ENCODE measurements at regions not wholly inside any gene's neighbourhood (a gene's known extent, or its start where the extent isn't known, plus 50 kb on each side); places are given as distances from the start of the nearest gene placed in this dataset.

DNA sequence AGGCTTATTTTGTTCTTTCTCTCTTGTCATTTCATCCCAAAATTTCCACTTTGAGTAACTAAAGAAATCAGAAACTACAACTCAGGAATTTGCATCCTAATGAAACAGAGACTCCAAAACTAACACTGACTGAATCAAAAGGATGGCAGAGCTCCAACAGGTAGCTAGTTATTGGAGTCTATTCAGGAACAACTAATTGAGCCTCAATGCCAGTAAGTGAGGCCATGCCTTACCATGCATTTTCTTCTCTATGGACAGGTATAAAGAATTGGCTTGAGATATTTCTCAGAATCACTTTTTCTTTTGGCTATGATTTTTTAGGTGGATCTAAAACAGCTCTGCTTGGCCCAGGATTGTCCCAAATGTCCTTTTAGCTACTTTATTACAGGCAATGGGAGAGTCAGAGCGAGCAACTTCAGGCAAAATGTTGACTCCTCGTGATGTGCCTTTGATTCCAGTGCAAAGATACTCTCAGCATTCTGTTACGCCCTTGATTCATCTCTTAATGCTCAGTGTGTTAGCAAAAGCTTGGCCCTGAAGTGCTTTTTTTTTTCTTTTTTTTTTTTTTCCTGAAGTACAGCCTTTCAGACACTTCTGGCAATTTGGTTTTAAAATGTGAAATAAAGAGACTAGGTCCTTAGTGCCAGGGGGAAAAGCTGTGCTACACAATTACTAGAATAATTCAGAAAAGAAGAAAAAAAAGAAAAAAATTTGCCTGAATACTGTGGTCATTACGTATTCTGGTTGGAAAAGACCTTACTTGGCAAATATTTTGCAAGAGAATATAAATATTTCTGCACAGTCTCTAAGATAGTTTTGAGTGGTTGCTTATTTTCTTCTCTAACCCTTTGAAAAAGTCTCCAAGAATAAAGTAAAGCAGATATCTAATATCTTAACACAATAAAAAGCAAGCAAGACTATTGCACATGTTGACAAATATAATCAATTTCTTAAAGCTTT lies 423.7 kb downstream of the ANXA1 start:
- Mint-ChIP-seq H3K27ac (no peak overlapping the region), H3K4me1 (peaks cover 3% of the 10 kb centered on the region; the same call in 2 of the 3 replicates), H3K9me3 (no peaks in the 10 kb centered on the region), H3K4me3 (no peak overlapping the region), H3K36me3 (ENCODE audit: low read depth) (no peaks in the 10 kb centered on the region), H3K27me3 (ENCODE audit: insufficient read depth, low read depth, poor library complexity) (no peaks in the 10 kb centered on the region)
- Histone ChIP-seq H3K4me3 (no peak overlapping the region), H3K79me2 (replicated peaks; ENCODE audit: insufficient read depth) (no peaks in the 10 kb centered on the region), H3K27me3 (ENCODE audit: insufficient read depth) (no peaks in the 10 kb centered on the region), H3K27ac (ENCODE audit: low read depth) (no peak overlapping the region), H3K4me2 (no peak overlapping the region), H2AFZ (no peak overlapping the region), H3K36me3 (ENCODE audit: insufficient read depth) (no peaks in the 10 kb centered on the region), H3K4me1 (ENCODE audit: insufficient read depth) (no peaks in the 10 kb centered on the region), H4K20me1 (replicated peaks; ENCODE audit: insufficient read depth) (no peaks in the 10 kb centered on the region), H3F3A (replicated peaks; ENCODE audit: low read depth) (no peaks in the 10 kb centered on the region), H3K9me2 (ENCODE audit: insufficient read depth) (no peaks in the 10 kb centered on the region)
- ATAC-seq (no peak), DNase-seq (ENCODE audit: low spot score) (no peak)
- TF ChIP-seq ZNF331 (CRISPR knock-in tag; IDR thresholded peaks at IDR 0.05; ENCODE audit: low read depth) (no peak), NANOG (IDR thresholded peaks at IDR 0.05; ENCODE audit: borderline replicate concordance) (no peak), POLR2AphosphoS5 (IDR thresholded peaks at IDR 0.05; ENCODE audit: low read depth) (no peak), EZH2 (IDR thresholded peaks at IDR 0.05; ENCODE audit: low read depth, unreplicated experiment) (no peak), CREB1 (CRISPR knock-in tag; IDR thresholded peaks at IDR 0.05; ENCODE audit: low read depth) (no peak), ZNF114 (CRISPR knock-in tag; IDR thresholded peaks at IDR 0.05) (no peak), REST (IDR thresholded peaks at IDR 0.05; ENCODE audit: unreplicated experiment) (no peak), ZNF462 (CRISPR knock-in tag; IDR thresholded peaks at IDR 0.05) (no peak), EZH2phosphoT487 (IDR thresholded peaks at IDR 0.05; ENCODE audit: unreplicated experiment) (no peak), JUNB (IDR thresholded peaks at IDR 0.05; ENCODE audit: unreplicated experiment) (no peak), STAT1 (IDR thresholded peaks at IDR 0.05; ENCODE audit: unreplicated experiment) (no peak)
- TF ChIP-seq, protein P1, sequence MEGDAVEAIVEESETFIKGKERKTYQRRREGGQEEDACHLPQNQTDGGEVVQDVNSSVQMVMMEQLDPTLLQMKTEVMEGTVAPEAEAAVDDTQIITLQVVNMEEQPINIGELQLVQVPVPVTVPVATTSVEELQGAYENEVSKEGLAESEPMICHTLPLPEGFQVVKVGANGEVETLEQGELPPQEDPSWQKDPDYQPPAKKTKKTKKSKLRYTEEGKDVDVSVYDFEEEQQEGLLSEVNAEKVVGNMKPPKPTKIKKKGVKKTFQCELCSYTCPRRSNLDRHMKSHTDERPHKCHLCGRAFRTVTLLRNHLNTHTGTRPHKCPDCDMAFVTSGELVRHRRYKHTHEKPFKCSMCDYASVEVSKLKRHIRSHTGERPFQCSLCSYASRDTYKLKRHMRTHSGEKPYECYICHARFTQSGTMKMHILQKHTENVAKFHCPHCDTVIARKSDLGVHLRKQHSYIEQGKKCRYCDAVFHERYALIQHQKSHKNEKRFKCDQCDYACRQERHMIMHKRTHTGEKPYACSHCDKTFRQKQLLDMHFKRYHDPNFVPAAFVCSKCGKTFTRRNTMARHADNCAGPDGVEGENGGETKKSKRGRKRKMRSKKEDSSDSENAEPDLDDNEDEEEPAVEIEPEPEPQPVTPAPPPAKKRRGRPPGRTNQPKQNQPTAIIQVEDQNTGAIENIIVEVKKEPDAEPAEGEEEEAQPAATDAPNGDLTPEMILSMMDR (conservative IDR thresholded peaks at IDR 0.05; ENCODE audit: low read depth in 2 of 2): no peak
- TF ChIP-seq, protein P2, sequence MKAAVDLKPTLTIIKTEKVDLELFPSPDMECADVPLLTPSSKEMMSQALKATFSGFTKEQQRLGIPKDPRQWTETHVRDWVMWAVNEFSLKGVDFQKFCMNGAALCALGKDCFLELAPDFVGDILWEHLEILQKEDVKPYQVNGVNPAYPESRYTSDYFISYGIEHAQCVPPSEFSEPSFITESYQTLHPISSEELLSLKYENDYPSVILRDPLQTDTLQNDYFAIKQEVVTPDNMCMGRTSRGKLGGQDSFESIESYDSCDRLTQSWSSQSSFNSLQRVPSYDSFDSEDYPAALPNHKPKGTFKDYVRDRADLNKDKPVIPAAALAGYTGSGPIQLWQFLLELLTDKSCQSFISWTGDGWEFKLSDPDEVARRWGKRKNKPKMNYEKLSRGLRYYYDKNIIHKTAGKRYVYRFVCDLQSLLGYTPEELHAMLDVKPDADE (IDR thresholded peaks at IDR 0.05): no peak
